ENCODE measurements at regions not wholly inside any gene's neighbourhood (a gene's known extent, or its start where the extent isn't known, plus 50 kb on each side); places are given as distances from the start of the nearest gene placed in this dataset.

GRCh38 chr2:14565666-14566065 is 66.9 kb upstream of the LRATD1 start:
- TF ChIP-seq CTCF (IDR thresholded peaks at IDR 0.05), result no peak
- no peak for TF ChIP-seq POLR2A (IDR thresholded peaks at IDR 0.05)

Measured in heart left ventricle (tissue), 13 donors.